ENCODE measurements at regions not wholly inside any gene's neighbourhood (a gene's known extent, or its start where the extent isn't known, plus 50 kb on each side); places are given as distances from the start of the nearest gene placed in this dataset.
A peak's percentile ranks its signal among the peaks of the same experiment; 100 is the strongest.

DNA sequence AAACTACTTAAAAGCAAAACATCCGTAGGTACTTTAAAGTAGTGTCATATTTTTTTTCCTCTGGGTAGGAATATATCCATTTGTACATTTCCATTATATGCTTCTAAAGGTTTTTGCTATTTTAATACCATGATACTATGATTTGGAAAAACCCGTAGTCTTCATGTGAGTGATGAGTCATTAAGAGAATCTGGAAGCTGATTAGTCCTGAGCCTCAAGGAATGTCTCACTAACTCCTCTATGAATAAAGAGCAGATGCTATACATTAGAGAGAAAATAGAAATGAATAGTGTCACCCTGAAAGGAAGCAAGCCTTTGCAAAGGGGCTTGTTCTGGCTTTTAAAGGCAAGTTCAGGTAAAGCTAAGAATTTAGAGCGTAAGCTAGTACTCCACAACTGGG is 432.1 kb downstream of the CCDC91 start:
- POLR2A ChIA-PET, result interaction anchor here (0.6 kb wide), 1 partner anchor 13 kb away, joined by 3 read pairs; no protein-coding TSS in a partner anchor

GRCh38 chr12:28626504-28626903 is 436.2 kb downstream of the CCDC91 start:
- H3K4me3 Mint-ChIP-seq (ENCODE audit: unreplicated experiment), result no peak overlapping the region
- no peak for TF ChIP-seq CTCF (IDR thresholded peaks at IDR 0.05; ENCODE audit: unreplicated experiment)
- ChIA-PET POLR2A (no interaction called here), CTCF (no interaction called here)
- intact Hi-C loops (cut with micrococcal nuclease), result no loop called here
- no peak for DNase-seq (ENCODE audit: unreplicated experiment)
- no peaks in the 10 kb centered on the region for H3K36me3 Mint-ChIP-seq (ENCODE audit: insufficient read depth, unreplicated experiment)
- H3K27ac Mint-ChIP-seq (ENCODE audit: low read depth, unreplicated experiment), result no peak overlapping the region
- no peaks in the 10 kb centered on the region for H3K9me3 Mint-ChIP-seq (ENCODE audit: unreplicated experiment)
- no peaks in the 10 kb centered on the region for H3K4me1 Mint-ChIP-seq (ENCODE audit: insufficient read depth, unreplicated experiment)
- BruUV-seq (replicated peaks), result no TSS peak
- H3K27me3 Mint-ChIP-seq (ENCODE audit: insufficient read depth, unreplicated experiment), result no peaks in the 10 kb centered on the region

More for the DNA sequence above, 432.1 kb downstream of the CCDC91 start:
- Mint-ChIP-seq H3K4me1 (ENCODE audit: insufficient read depth, unreplicated experiment) (no peaks in the 10 kb centered on the region), H3K4me3 (ENCODE audit: unreplicated experiment) (no peak overlapping the region), H3K27ac (ENCODE audit: low read depth, unreplicated experiment) (no peak overlapping the region), H3K9me3 (ENCODE audit: unreplicated experiment) (no peaks in the 10 kb centered on the region), H3K36me3 (ENCODE audit: insufficient read depth, unreplicated experiment) (no peaks in the 10 kb centered on the region), H3K27me3 (ENCODE audit: insufficient read depth, unreplicated experiment) (no peaks in the 10 kb centered on the region)
- BruUV-seq (replicated peaks), result no TSS peak
- TF ChIP-seq CTCF (IDR thresholded peaks at IDR 0.05; ENCODE audit: unreplicated experiment), result no peak
- intact Hi-C loops (cut with micrococcal nuclease), result no loop called here
- peak; percentile 23 for DNase-seq (ENCODE audit: unreplicated experiment)
- CTCF ChIA-PET, result interaction anchor here (0.6 kb wide), 1 partner anchor 431 kb away, joined by 3 read pairs; no protein-coding TSS in a partner anchor

DNA sequence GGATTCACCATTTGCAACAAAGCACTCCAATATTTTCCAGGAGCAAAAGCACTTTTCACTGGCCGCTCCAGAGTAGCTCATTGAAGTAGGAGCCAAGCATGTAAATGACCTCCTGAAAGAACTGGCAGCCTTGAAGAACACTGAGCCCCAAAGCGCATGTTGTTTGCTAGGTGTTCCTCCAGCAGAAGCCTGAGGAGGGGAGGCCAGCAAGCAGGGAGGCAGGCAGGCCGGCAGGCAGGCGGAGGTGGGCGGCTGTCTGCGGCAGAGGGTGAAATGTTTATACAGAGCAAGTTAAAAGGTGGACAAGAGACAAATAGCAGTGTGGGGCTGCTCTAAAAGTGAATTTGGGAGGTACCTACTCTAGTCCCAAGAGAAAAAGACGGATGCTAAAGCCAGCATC is 439.4 kb downstream of the CCDC91 start:
- ChIA-PET POLR2A (no interaction called here), CTCF (no interaction called here)
- H3K4me3 Mint-ChIP-seq (ENCODE audit: unreplicated experiment), result no peak overlapping the region
- DNase-seq (ENCODE audit: unreplicated experiment), result no peak
- no peaks in the 10 kb centered on the region for H3K27me3 Mint-ChIP-seq (ENCODE audit: insufficient read depth, unreplicated experiment)
- no peak overlapping the region for H3K27ac Mint-ChIP-seq (ENCODE audit: low read depth, unreplicated experiment)
- no peaks in the 10 kb centered on the region for H3K4me1 Mint-ChIP-seq (ENCODE audit: insufficient read depth, unreplicated experiment)
- intact Hi-C loops (cut with micrococcal nuclease), result no loop called here
- H3K36me3 Mint-ChIP-seq (ENCODE audit: insufficient read depth, unreplicated experiment), result no peaks in the 10 kb centered on the region
- TF ChIP-seq CTCF (IDR thresholded peaks at IDR 0.05; ENCODE audit: unreplicated experiment), result no peak
- no TSS peak for BruUV-seq (replicated peaks)
- no peaks in the 10 kb centered on the region for H3K9me3 Mint-ChIP-seq (ENCODE audit: unreplicated experiment)

GRCh38 chr12:28631831-28632230 is 441.6 kb downstream of the CCDC91 start:
- Mint-ChIP-seq H3K9me3 (ENCODE audit: unreplicated experiment) (no peaks in the 10 kb centered on the region), H3K36me3 (ENCODE audit: insufficient read depth, unreplicated experiment) (no peaks in the 10 kb centered on the region), H3K27ac (ENCODE audit: low read depth, unreplicated experiment) (no peak overlapping the region), H3K4me3 (ENCODE audit: unreplicated experiment) (no peak overlapping the region), H3K4me1 (ENCODE audit: insufficient read depth, unreplicated experiment) (no peaks in the 10 kb centered on the region), H3K27me3 (ENCODE audit: insufficient read depth, unreplicated experiment) (no peaks in the 10 kb centered on the region)
- TF ChIP-seq CTCF (IDR thresholded peaks at IDR 0.05; ENCODE audit: unreplicated experiment), result no peak
- ChIA-PET CTCF (no interaction called here), POLR2A (no interaction called here)
- DNase-seq (ENCODE audit: unreplicated experiment), result no peak
- intact Hi-C loops (cut with micrococcal nuclease), result no loop called here
- no TSS peak for BruUV-seq (replicated peaks)

Measured in MCF 10A (cell line).